Heart left ventricle (tissue), 13 donors: ENCODE measurements at regions not wholly inside any gene's neighbourhood (a gene's known extent, or its start where the extent isn't known, plus 50 kb on each side); places are given as distances from the start of the nearest gene placed in this dataset.

Source experiments
- CTCF ChIP-seq, 12 donors: fragments of 200-600 bp; sonication (generic) in 4 of 12; IDR thresholded peaks; one replicate each; pipeline versions ENCODE4 v1.5.0 to v1.8.0; 2018 to 2022; ENCODE audit warnings: antibody characterized with exemption in 12 of 12, mild to moderate bottlenecking in 5 of 12
- POLR2A ChIP-seq, 2 donors: fragments of 450-650 bp; IDR thresholded peaks; one replicate each; pipeline ENCODE4 v1.6.1; 2017; ENCODE audit warnings: antibody characterized with exemption in 2 of 2, mild to moderate bottlenecking in 2 of 2, moderate library complexity in 2 of 2
- donor health status: ischemic (EF 13 %, LVEDD 7.1; RV severe dilation, severe dysfunction).
- donor health status: DM: no; HTN: yes; CAD: no.
- donor health status: DM: no; HTN: no; CAD: no.
- donor health status: ischemic (EF 25% LVEDD 6.9; RV normal size, moderate dysfunction).
- donor health status: ischemic (EF 25% LVEDD 5.7; RV mildly dilated, moderate dysfunction).
- donor health status: ischemic (EF 35%, LVEDD 5.7; RV mildly dilated, moderate dysfunction).
- donor health status: nonischemic (EF 11% LVEDD 7.7; RV severe dilation, severe dysfunction).
- donor health status: DM: yes; HTN: yes; CAD: no.
- donor health status: PGD.
- donor health status: ischemic (EF 29% LVEDD 5.4; RV normal size, mild dysfunction).
- donor health status: nonischemic (EF 23%, LVEDD 6.1; RV moderate dilation, normal function).

GRCh38 chr4:32706893-32707292 lies 1986.7 kb downstream of the PCDH7 start:
- TF ChIP-seq CTCF (IDR thresholded peaks at IDR 0.05) (no peak), POLR2A (IDR thresholded peaks at IDR 0.05) (no peak)
